RWPE2 (cell line): ENCODE measurements at regions not wholly inside any gene's neighbourhood (a gene's known extent, or its start where the extent isn't known, plus 50 kb on each side); places are given as distances from the start of the nearest gene placed in this dataset.

Experiments used
- ATAC-seq: fragments of 200-7000 bp; cut with Tn5 transposase; 3 replicates; pipeline ENCODE4 v1.9.1; 2021; ENCODE audit warnings: low read depth
- DNase-seq: peaks from one replicate; pipeline ENCODE4 v3.0.0-alpha.2; 2020; ENCODE audit warnings: low spot score
- H3K27ac ChIP-seq: fragments of 450-650 bp; 2 replicates; pipeline ENCODE4 v1.5.1; 2017; ENCODE audit warnings: mild to moderate bottlenecking; ENCODE audit not compliant: poor library complexity, severe bottlenecking
- H3K27me3 ChIP-seq: fragments of 250-450 bp; sonication (Bioruptor Pico); 2 replicates; pipeline ENCODE4 v1.5.1; 2021; ENCODE audit warnings: mild to moderate bottlenecking, moderate library complexity; ENCODE audit not compliant: insufficient read depth, poor library complexity, severe bottlenecking
- H3K36me3 ChIP-seq: fragments of 250-450 bp; sonication (Bioruptor Pico); 2 replicates; pipeline ENCODE4 v1.5.1; 2020; ENCODE audit warnings: low read depth, mild to moderate bottlenecking, moderate library complexity
- H3K4me1 ChIP-seq: fragments of 250-450 bp; sonication (Bioruptor Pico); 2 replicates; pipeline ENCODE4 v1.5.1; 2021; ENCODE audit warnings: mild to moderate bottlenecking, moderate library complexity; ENCODE audit not compliant: insufficient read depth, poor library complexity, severe bottlenecking
- H3K4me3 ChIP-seq: fragments of 250-450 bp; sonication (Bioruptor Pico); 2 replicates; pipeline ENCODE4 v1.5.1; 2021; ENCODE audit warnings: mild to moderate bottlenecking, moderate library complexity; ENCODE audit not compliant: severe bottlenecking
- H3K9me3 ChIP-seq: fragments of 250-450 bp; sonication (Bioruptor Pico); 2 replicates; pipeline ENCODE4 v1.5.1; 2021; ENCODE audit warnings: mild to moderate bottlenecking, moderate library complexity; ENCODE audit not compliant: severe bottlenecking
- CTCF ChIP-seq: fragments of 450-650 bp; IDR thresholded peaks from one replicate; pipeline ENCODE4 v1.5.1; 2017; ENCODE audit warnings: mild to moderate bottlenecking, moderate library complexity; ENCODE audit not compliant: poor library complexity, severe bottlenecking

- H3K9me3 ChIP-seq, result no peaks in the 10 kb centered on the region
- no peaks in the 10 kb centered on the region for H3K36me3 ChIP-seq
- H3K27ac ChIP-seq, result no peak overlapping the region
- no peaks in the 10 kb centered on the region for H3K27me3 ChIP-seq
- H3K4me3 ChIP-seq, result no peak overlapping the region
- no peak for ATAC-seq
- no peaks in the 10 kb centered on the region for H3K4me1 ChIP-seq
- TF ChIP-seq CTCF, result no peak
- DNase-seq, result no peak
These were observed 212.6 kb upstream of the LCORL start for GRCh38 chr4:18234108-18234507.

GRCh38 chr4:18231726-18232125 is 210.2 kb upstream of the LCORL start:
- Histone ChIP-seq H3K9me3 (no peaks in the 10 kb centered on the region), H3K27me3 (no peaks in the 10 kb centered on the region), H3K27ac (no peak overlapping the region), H3K36me3 (no peaks in the 10 kb centered on the region), H3K4me1 (no peaks in the 10 kb centered on the region), H3K4me3 (no peak overlapping the region)
- no peak for ATAC-seq
- no peak for DNase-seq
- TF ChIP-seq CTCF, result no peak

GRCh38 chr4:18227880-18228279 is 206.3 kb upstream of the LCORL start:
- Histone ChIP-seq H3K4me1 (no peaks in the 10 kb centered on the region), H3K9me3 (no peaks in the 10 kb centered on the region), H3K36me3 (no peaks in the 10 kb centered on the region), H3K27me3 (no peaks in the 10 kb centered on the region), H3K27ac (no peak overlapping the region), H3K4me3 (no peak overlapping the region)
- no peak for DNase-seq
- no peak for TF ChIP-seq CTCF
- ATAC-seq, result no peak

GRCh38 chr4:18214411-18215055 is 193.0 kb upstream of the LCORL start:
- peak; percentile 21; the same call in 1 of the 3 replicates for ATAC-seq
- TF ChIP-seq CTCF, result no peak
- Histone ChIP-seq H3K27ac (no peak overlapping the region), H3K4me1 (no peaks in the 10 kb centered on the region), H3K9me3 (no peaks in the 10 kb centered on the region), H3K4me3 (no peak overlapping the region), H3K36me3 (no peaks in the 10 kb centered on the region), H3K27me3 (no peaks in the 10 kb centered on the region)
- DNase-seq, result no peak

GRCh38 chr4:18213576-18214198 is 192.1 kb upstream of the LCORL start:
- H3K9me3 ChIP-seq, result no peaks in the 10 kb centered on the region
- no peak for TF ChIP-seq CTCF
- no peak overlapping the region for H3K27ac ChIP-seq
- no peaks in the 10 kb centered on the region for H3K27me3 ChIP-seq
- no peak overlapping the region for H3K4me3 ChIP-seq
- H3K36me3 ChIP-seq, result no peaks in the 10 kb centered on the region
- no peak for DNase-seq
- ATAC-seq, result no peak
- H3K4me1 ChIP-seq, result no peaks in the 10 kb centered on the region
